COLO668 (cell line): ENCODE measurements at regions not wholly inside any gene's neighbourhood (a gene's known extent, or its start where the extent isn't known, plus 50 kb on each side); places are given as distances from the start of the nearest gene placed in this dataset.

ENCODE experiments used
- DNase-seq: peaks from one replicate; lab custom pipeline; 2025; ENCODE audit not compliant: unreplicated experiment; lab: John Stamatoyannopoulos, UW

DNA sequence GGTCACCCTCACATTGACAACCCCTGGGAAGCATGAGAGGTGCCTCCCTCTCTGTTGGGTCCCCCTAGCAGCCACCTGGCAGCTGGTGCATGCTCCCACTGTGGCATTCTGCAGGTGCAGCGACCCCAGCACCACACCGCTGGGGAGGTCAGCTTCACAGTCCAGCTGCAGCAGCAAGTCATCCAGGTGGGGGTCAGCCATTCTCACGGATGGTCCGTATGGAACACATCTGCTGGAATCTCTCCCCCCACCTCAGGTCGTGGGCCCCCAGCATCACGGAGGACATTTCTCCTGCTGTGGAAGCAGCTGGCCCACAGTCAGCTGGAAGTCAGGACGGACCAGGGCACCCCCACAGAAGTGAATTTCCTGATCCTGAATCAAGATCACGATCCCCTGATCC lies 201.3 kb downstream of the COG6 start:
- DNase-seq = no peak

DNA sequence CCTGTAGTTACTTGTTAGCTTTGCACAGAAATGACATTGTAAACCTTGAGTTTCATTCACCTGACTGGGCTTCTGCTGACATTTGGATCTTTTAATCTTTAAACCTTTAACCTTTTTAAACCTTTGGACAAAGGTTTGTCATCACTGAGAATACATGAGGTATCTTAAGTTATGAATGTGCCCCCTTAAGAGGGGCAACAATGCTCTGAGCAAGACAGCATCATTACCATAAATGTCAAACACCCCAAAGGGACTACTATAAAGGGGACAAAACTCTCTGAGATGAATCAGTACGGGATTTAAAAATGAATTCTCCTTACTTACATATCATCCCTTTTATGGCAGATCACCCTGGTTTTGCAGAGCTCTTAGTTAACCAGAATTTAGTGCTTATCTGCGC lies 203.3 kb downstream of the COG6 start:
- no peak for DNase-seq

DNA sequence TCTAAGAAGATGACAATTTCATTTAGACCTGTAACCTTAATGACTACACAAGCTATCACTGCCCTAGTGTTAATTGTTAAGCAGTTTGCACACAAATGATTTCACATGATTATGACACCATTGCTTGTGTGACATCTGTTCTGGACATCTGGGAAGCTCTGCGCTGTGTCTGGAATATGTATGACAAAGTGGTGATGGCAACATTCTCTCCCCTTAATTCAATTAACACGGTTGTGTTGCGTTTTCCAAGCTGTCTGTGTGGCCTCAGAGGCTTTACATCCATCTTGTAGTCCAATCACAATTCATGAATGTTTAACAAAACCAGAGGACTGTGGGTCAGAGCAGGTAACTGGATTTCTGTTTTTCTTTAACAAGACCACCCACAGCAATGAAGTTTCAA lies 204.4 kb downstream of the COG6 start:
- no peak for DNase-seq

DNA sequence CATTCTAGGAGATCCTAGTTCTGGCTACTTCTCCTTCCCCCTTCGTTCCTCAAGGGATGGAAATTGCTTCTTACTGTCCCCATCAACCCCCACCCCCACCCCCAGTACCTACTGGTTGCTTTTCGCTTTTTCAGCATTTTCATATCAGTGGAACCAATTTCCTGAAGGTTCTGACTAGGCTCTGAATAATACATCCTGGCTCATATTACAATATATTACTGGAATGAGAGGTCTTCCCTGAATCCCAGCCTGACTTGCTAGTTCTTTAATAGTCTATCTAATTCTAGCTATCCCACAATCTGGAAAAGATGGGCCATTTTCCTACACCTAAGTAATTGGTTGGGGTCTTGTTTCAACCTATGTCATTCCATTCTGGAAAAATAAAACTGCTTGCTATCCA lies 207.4 kb downstream of the COG6 start:
- DNase-seq = no peak

DNA sequence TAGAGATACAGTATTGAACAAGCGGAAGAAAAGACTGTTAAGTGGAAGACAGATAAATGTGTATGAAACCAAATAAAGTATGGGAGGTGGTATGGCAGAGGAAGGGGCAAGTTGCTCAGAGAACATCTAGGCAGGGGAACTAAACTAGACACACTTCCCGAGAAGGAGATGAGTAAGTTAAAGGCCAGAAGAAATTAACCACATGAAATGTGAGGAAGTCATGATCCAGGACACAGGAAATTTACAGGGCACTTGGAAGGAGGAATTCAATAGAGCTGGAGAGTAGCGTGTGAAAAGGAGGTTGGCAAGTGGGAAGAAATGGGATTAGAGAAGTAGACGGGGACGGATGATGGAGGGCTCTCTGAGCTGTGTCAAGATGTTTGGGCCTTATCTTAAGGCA lies 208.8 kb downstream of the COG6 start:
- DNase-seq = no peak

DNA sequence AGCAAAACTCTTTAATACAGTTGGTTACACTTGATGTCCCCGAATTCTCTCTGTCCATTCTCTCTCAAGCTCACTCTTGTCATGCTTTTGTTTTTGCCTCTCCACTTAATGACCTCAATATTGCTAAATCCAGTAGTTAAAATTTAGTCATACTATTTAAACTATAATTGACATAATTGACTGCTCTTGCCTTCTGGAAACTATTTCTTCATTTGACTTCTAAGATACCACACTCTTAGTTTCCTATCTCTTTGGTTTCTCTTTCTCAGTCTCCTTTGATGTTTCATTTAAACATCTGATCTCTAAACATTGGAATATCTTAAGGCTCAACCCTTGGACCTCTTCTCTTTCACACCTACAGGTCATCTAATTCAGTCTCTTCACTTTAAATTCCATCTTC lies 211.3 kb downstream of the COG6 start:
- no peak for DNase-seq

DNA sequence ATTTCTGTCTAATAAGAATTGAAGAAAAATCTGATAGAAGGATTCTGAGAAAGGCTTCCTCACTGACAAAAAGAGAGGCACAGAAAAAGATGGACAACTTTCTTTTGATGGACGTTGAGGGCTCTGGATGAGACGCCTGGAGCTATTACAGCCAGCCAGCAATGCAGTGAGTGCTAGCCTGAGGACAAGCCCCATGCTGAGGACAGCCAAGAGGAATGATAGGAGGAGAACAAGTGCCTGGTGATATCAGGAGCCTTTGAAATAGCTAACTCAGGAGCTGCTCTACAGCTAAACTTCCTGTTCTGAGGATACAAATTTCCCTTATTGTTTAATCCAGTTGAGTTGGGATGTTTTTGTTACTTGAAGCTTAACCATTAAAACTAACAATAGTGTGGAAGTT lies 212.3 kb downstream of the COG6 start:
- DNase-seq = no peak

DNA sequence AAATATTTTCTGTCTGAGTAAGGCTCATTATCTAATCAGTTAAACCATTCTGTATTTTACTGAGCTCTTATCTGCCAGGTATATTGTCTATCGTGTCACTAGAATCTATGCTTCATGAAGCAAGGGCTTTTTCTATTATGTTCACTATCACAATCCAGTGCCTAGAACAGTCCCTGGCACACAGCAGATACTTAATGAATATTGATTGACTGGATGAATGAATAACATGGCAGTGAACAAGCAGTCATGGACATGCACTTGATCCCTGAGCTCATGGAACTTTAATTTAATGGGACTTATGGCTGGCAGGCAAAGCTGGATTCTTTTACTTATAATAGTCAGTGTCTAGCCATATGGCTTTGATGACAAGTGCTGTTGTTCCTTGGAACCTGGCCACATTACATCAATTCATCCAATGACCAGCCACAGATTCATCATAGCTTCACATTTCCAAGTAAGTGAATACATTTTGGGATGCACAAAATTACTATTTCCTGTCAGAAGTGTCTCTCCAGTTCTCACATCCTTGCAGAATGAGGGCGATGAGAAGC lies 214.8 kb downstream of the COG6 start:
- DNase-seq = no peak

DNA sequence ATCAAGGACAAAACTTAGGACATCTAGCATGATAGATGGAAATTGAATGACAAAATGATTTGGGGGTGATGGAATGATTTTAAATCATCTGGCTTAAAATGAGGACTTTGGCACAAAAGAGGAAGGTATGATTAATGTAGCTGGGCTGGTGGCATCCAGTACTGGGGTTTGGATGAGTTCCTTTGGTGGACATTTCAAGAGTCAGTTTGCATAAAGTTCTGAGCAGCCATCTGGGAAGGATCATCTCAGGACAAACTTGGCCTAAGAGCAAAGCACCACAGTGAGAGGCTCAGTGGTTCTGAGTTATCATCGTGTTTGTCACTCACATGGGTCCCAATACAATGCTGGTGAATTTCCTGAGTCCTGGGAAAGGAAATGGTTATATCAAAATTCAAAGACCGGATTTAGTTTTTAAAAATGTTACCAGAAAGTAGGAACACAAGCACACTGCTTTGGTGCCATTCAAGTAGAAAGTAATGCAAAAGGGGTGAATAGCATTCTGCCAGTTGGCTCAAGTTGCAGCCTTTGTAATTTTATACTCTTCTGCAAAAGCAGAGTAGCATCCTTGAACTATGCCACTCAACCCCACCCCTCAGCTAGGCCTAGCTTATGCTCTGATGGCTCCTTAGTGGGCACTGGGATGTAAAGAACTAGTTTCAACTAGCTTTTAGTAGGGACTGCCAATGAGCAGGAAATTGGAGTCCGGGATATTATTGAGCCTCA lies 219.0 kb downstream of the COG6 start:
- DNase-seq = no peak

DNA sequence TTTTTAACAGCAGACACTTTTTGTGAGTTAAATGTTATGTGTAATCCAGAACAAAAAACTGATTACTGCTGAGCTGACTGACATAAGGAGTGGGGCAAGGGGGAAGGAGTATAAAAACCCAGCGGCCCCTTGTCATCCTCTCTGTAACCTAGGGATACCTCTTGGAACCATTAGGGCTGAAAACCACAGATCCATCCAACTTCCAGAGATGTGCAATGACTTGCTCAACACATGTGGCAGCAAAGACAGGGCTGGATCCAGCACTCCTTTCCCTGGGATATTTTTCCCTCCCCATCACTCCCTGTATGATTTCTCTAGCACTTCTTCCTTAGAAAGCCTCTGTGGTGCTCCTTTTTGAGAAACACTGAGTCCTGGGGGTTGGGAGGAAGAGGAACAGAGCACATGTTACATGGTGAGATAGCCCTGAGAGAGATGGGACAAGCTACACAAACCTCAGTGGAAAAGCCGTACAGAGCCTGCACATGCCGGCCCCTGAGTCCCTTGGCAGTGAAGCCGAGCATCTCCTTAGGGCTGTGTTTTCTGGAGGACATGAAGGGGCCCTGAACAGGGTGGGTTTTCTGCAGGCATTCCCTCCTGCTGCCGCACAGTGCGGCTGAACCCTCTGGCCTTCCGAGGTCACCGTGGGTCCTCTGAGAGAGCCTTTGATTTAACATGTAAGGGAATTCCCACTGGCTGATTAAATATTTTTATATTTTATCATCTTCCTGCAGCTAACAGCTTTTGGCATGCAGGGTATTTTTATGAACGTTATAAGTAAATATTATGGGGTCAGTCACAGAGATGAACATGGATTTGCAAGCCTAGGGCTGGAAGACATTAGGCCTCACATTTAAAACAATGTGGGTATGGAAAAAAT lies 219.9 kb downstream of the COG6 start:
- DNase-seq = no peak

DNA sequence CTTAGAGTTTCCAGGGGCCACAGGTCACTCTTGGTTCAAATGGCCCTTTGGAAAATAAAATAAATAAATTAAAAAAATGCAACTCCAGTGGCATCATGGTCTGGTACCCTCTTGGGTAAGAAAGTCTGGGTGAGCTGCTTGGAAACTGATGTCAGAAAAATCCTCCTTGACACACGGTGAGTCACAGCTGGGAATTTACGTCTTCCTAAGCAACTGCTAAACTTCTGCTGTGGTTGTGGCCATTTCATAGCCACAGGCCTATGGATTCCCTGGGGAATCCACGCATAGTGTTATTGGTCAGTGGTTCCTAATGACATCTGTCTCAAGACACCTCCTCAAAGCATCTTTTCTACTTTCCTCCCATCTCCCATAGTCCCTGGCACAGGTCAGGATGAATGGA lies 220.8 kb downstream of the COG6 start:
- no peak for DNase-seq

DNA sequence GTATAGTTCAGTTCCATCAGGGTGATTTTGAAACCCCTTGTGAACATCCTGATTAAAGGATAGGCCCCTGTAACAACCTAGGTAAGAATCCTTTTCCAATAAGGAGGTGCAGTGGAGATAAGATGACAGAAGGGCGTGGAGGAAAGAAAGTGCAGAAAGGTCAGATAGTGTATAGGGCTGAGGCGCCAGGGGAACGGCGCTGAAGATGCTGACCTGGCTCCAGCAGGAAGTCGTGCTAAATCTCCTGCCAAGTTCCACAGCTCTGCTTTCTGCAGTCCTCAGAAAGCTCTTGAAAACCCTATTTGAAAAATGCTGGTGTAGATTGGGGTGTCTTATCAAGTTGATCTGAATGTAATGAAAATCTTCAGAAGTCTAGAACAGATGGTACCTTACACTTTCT lies 221.7 kb downstream of the COG6 start:
- no peak for DNase-seq

DNA sequence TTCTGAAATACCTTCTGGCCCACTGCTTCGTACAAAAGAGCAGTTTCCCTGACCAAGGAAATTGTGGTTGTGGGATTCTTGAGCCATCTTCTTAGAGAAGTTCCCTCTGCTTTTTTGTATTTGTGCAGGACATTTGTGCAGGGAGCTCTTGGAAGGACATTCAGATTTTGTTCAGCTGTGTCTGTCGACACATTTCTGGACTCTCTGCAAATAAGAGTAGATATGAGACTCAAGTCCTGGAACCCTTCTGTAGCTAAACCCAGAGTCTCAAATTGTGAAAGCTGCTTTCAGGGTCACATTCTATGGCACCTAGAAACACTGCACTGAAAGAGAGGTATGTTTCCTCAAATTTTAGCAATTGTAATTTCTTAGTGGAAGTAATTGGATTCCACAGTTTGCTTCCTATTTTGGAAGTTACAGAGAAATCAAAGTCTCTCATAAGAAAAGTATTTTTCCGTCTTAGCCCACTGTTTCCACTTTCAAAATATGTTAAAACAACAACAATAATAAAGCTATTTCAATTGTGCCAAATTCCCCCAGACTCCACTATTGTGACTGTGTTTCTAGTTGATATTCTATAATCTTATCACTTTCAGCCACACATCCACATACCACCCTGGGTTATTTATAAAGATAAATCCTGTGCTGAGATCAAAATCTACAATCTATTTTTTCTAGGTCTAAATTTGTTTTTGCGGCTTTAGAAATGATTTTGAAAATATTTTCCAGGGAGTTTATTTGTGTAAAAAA lies 224.0 kb downstream of the COG6 start:
- no peak for DNase-seq

DNA sequence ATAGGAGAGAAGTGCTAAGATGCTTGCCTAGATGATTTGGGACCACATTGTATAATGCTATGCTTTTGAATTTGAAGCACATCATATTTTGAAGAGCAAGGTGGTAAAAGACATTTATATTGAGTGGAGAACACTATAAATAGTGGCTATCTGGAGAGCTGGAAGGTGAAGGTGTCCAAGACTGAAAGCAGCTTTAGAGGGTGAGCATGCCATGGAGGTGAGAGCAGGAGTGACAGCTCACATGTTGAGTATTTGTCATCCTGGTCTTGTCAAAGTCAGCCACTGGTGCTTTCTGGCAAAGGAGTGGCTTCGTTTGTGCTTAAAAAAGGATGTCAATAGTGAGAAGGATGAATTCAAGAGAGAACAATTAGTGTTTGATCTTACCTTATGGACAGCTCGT lies 225.9 kb downstream of the COG6 start:
- DNase-seq = no peak

DNA sequence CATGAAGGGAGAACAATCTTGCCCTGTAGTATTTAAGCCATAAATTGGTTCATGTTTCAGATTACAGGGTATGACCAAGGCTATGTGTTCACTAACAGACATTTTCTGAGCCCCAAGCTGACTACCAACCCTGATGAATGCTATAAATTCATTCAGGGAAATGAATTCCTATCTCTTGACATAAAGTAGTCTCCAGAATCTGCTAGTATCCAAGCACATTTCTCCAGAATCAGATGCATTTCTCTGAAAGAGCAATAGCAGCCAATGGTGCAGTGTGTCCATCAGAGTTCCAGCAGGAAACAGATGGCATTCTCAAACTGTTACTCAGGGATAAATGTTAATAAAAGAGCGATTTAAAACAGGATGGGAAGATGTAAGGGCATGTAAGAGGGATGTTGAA lies 226.4 kb downstream of the COG6 start:
- no peak for DNase-seq

DNA sequence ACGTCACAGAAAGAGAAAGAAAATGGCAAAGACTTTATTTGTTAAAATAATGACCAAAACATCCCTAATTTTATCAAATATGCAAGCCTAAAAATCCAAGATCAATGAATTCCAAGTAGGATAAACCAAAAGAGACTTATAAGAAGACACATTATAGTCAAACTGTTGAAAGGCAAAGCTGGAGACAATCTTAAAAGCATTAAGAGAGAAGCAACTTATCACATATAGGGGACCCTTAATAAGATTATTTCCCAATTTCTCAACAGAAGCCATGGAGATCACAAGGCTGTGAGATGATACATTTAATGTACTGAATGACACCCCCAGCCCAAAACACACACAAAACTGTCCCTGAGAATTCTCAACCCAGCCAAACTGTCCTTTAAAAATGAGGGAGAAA lies 228.7 kb downstream of the COG6 start:
- no peak for DNase-seq

DNA sequence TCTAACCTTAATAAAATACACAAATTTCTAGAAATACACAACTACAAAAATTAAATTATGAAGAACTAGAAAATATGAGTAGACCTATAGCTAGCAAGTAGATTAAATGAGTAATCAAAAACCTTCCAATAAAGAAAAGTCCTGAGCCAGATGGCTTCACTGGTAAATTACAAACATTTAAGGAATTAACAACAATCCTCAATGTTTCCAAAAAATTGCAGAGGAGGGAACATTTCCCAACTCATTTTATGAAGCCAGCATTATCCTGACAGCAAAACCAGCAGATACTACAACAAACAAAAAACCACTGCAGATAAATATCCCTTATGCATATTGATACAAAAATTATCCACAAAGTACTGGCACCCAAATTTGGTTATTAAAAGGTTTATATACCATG lies 230.9 kb downstream of the COG6 start:
- no peak for DNase-seq

DNA sequence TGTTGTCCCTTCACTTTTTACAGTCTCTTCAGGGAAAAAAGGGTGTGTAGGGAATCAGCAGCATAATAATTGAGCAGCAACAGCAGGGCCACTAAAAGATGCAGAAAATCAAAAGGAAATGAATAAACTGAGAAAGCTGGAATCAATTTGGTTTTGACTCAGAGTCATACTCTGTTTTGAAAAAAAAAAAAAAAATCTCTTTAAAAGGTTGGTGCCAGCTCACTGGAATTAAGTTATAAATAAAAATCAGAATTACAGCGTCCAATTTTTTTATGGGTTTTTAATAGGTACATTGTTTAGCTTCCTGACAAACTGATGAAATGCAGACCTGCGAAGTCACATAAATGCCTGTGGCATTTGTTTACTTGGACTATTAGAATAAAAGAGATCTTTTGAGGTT lies 231.9 kb downstream of the COG6 start:
- DNase-seq = no peak

DNA sequence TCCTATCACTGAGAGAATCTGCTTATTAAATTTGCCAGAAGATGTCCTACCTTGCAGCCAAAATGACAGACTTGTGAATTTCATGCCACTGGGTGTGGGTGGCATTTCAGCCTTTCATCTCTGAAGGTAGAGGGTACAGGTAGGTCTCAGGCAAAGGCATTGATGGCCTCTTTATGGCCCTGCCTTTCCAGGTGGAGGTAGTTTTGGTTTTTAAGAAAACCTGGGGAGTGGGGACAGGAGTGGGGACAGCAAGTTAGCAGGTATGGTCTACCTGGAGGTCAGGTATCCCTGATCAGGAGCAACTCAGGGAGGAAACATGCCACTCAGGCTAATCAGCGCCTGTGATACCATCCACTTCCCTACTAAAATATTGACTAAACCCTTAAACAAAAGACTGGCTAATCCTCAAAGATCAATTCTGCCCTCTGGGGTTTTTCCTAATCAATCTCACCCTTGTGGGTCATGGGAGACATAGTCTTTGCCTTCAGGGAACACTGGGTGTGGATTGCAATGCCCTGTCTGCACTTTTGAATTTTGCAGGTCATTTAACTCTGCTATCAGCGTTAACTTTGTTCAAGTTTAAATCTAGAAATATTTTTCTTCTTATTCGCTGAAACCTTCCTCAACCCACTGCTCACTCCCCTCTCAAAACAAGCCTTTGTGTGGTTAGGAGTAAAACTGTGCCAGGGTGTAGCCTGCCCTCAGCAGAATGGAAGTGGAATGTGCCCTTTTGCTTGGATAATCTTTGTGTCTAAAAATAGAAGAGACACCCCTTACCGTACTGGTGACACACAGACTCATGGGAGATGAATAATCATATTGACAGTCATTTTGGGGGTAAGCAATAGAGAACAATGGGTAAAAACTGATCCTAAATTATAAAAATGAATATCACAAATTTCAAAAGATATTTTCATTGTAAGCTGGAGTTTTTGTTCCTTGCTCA lies 233.7 kb downstream of the COG6 start:
- no peak for DNase-seq

DNA sequence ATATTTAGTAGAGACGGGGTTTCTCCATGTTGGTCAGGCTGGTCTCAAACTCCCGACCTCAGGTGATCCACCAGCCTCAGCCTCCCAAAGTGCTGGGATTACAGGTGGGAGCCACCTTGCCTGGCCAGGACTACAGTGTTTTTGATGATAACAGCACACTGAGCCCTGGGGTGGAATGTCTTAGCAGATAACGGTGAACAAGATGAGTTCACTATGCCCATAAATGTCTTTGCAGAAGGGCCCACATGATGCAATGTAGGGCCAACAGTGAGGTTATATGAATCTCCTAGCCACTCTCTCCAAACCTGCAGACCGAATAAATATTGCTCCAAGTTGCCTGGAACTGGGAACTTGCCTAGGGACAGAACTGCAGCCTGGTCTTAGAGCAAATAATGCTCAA lies 235.1 kb downstream of the COG6 start:
- no peak for DNase-seq
